ENCODE measurements at regions not wholly inside any gene's neighbourhood (a gene's known extent, or its start where the extent isn't known, plus 50 kb on each side); places are given as distances from the start of the nearest gene placed in this dataset.
A peak's percentile ranks its signal among the peaks of the same experiment; 100 is the strongest.

GRCh38 chr4:129337228-129337620, 241.3 kb downstream of the C4orf33 start:
- no peaks in the 10 kb centered on the region for H3K36me3 ChIP-seq (ENCODE audit: control insufficient read depth in 2 of 2, extremely low read depth in 1 of 2, insufficient read depth in 2 of 2, low read length in 2 of 2)
- H3K79me2 ChIP-seq (ENCODE audit: control insufficient read depth, insufficient read depth, low read length): no peaks in the 10 kb centered on the region
- dilution Hi-C loops (cut with MboI; ENCODE audit: extremely low pct_ligation_motif_present, low sequenced_read_pairs): no loop called here
- no peak overlapping the region for H3K9ac ChIP-seq (ENCODE audit: control insufficient read depth, extremely low read depth, insufficient read depth, low read length)
- no peaks in the 10 kb centered on the region for H4K20me1 ChIP-seq (ENCODE audit: control insufficient read depth, extremely low read depth, insufficient read depth, low read length)
- H3K9me1 ChIP-seq (ENCODE audit: control insufficient read depth, extremely low read depth, insufficient read depth, low read length): no peaks in the 10 kb centered on the region
- TF ChIP-seq EZH2 (IDR thresholded peaks at IDR 0.05; ENCODE audit: low read length): no peak
- TF ChIP-seq CTCF (optimal IDR thresholded peaks at IDR 0.05 in 1 of 3, IDR thresholded peaks at IDR 0.05 in 1 of 3, conservative IDR thresholded peaks at IDR 0.05 in 1 of 3; ENCODE audit: extremely low read depth in 1 of 3, insufficient read depth in 2 of 3, low read length in 3 of 3): no peak
- H3K9me3 ChIP-seq (ENCODE audit: control insufficient read depth, low read depth, low read length): no peaks in the 10 kb centered on the region
- no peak overlapping the region for H3K27ac ChIP-seq (ENCODE audit: control insufficient read depth, insufficient read depth, low read length)
- DNase-seq (ENCODE audit: low read depth, low spot score) (no peak), FAIRE-seq (no peak)
- H3K4me3 ChIP-seq (ENCODE audit: control insufficient read depth in 2 of 3, extremely low read depth in 1 of 3, insufficient read depth in 2 of 3, low read depth in 1 of 3, low read length in 3 of 3): no peak overlapping the region
- H3K4me1 ChIP-seq (ENCODE audit: control insufficient read depth, extremely low read depth, insufficient read depth, low read length): no peaks in the 10 kb centered on the region
- no peaks in the 10 kb centered on the region for H3K27me3 ChIP-seq (ENCODE audit: control insufficient read depth, extremely low read depth, insufficient read depth, low read length)
- no peak overlapping the region for H2AFZ ChIP-seq (ENCODE audit: control insufficient read depth, low read length)
- H3K4me2 ChIP-seq (ENCODE audit: control insufficient read depth, extremely low read depth, insufficient read depth, low read depth, low read length): no peak overlapping the region

GRCh38 chr4:129342819-129343408, 247.0 kb downstream of the C4orf33 start:
- Histone ChIP-seq H3K9me3 (ENCODE audit: control insufficient read depth, low read depth, low read length) (no peaks in the 10 kb centered on the region), H3K9me1 (ENCODE audit: control insufficient read depth, extremely low read depth, insufficient read depth, low read length) (no peaks in the 10 kb centered on the region), H3K79me2 (ENCODE audit: control insufficient read depth, insufficient read depth, low read length) (no peaks in the 10 kb centered on the region), H2AFZ (ENCODE audit: control insufficient read depth, low read length) (peak overlapping the region; percentile 73), H3K36me3 (ENCODE audit: control insufficient read depth in 2 of 2, extremely low read depth in 1 of 2, insufficient read depth in 2 of 2, low read length in 2 of 2) (no peaks in the 10 kb centered on the region), H3K9ac (ENCODE audit: control insufficient read depth, extremely low read depth, insufficient read depth, low read length) (no peak overlapping the region), H3K27ac (ENCODE audit: control insufficient read depth, insufficient read depth, low read length) (no peak overlapping the region), H3K4me2 (ENCODE audit: control insufficient read depth, extremely low read depth, insufficient read depth, low read depth, low read length) (peak overlapping the region; percentile 44), H3K4me1 (ENCODE audit: control insufficient read depth, extremely low read depth, insufficient read depth, low read length) (no peaks in the 10 kb centered on the region), H3K4me3 (ENCODE audit: control insufficient read depth in 2 of 3, extremely low read depth in 1 of 3, insufficient read depth in 2 of 3, low read depth in 1 of 3, low read length in 3 of 3) (peak overlapping the region in 1 of 3 experiments; percentile 2), H4K20me1 (ENCODE audit: control insufficient read depth, extremely low read depth, insufficient read depth, low read length) (no peaks in the 10 kb centered on the region), H3K27me3 (ENCODE audit: control insufficient read depth, extremely low read depth, insufficient read depth, low read length) (no peaks in the 10 kb centered on the region)
- FAIRE-seq (no peak), DNase-seq (ENCODE audit: low read depth, low spot score) (peak; percentile 4)
- dilution Hi-C loops (cut with MboI; ENCODE audit: extremely low pct_ligation_motif_present, low sequenced_read_pairs): no loop called here
- TF ChIP-seq CTCF (optimal IDR thresholded peaks at IDR 0.05 in 1 of 3, IDR thresholded peaks at IDR 0.05 in 1 of 3, conservative IDR thresholded peaks at IDR 0.05 in 1 of 3; ENCODE audit: extremely low read depth in 1 of 3, insufficient read depth in 2 of 3, low read length in 3 of 3) (no peak), EZH2 (IDR thresholded peaks at IDR 0.05; ENCODE audit: low read length) (no peak)
